Fibroblast of pulmonary artery (primary cell): ENCODE measurements at regions not wholly inside any gene's neighbourhood (a gene's known extent, or its start where the extent isn't known, plus 50 kb on each side); places are given as distances from the start of the nearest gene placed in this dataset.
"Not testable (repeated sequence)": the region's sequence is repeated elsewhere in the genome, so short reads cannot be mapped to it uniquely, and the experiment has no call there.

Experiments used
- DNase-seq: peaks from one replicate; pipeline ENCODE4 v3.0.0-alpha.2; 2010; ENCODE audit warnings: low read depth
- H3K4me3 ChIP-seq: replicated peaks from 2 replicates; pipeline ENCODE4 v1.5.1; 2011; ENCODE audit warnings: low read depth, mild to moderate bottlenecking, control low read depth, low read length, moderate library complexity
- CTCF ChIP-seq: IDR thresholded peaks from 2 replicates; pipeline ENCODE4 v1.5.1; 2011; ENCODE audit warnings: mild to moderate bottlenecking, control low read depth, low read length, inconsistent platforms; ENCODE audit errors: missing control alignments

- DNase-seq: no peak
- TF ChIP-seq CTCF: no peak
- H3K4me3 ChIP-seq: no peak overlapping the region
These were observed 1213.6 kb downstream of the GALC start for GRCh38 chr14:86779416-86779815.

GRCh38 chr14:86777963-86778602 is 1214.9 kb downstream of the GALC start:
- no peak for TF ChIP-seq CTCF
- peak; percentile 81 for DNase-seq
- no peak overlapping the region for H3K4me3 ChIP-seq

- H3K4me3 ChIP-seq, DNase-seq: not testable (repeated sequence)
These were observed 1217.1 kb downstream of the GALC start for GRCh38 chr14:86775896-86776295.

- no peak for TF ChIP-seq CTCF
- no peak for DNase-seq
- H3K4me3 ChIP-seq: no peak overlapping the region
These were observed 1218.1 kb downstream of the GALC start for GRCh38 chr14:86774916-86775315.

- no peak overlapping the region for H3K4me3 ChIP-seq
- no peak for TF ChIP-seq CTCF
- DNase-seq: no peak
These were observed 1220.9 kb downstream of the GALC start for GRCh38 chr14:86772075-86772474.

- TF ChIP-seq CTCF: no peak
- no peak for DNase-seq
- H3K4me3 ChIP-seq: no peak overlapping the region
These were observed 1222.8 kb downstream of the GALC start for GRCh38 chr14:86770186-86770585.

GRCh38 chr14:86766469-86766868 is 1226.5 kb downstream of the GALC start:
- DNase-seq: no peak
- TF ChIP-seq CTCF: no peak
- no peak overlapping the region for H3K4me3 ChIP-seq
